ENCODE measurements at regions not wholly inside any gene's neighbourhood (a gene's known extent, or its start where the extent isn't known, plus 50 kb on each side); places are given as distances from the start of the nearest gene placed in this dataset.

GRCh38 chr5:144703776-144704175 lies 533.1 kb downstream of the KCTD16 start:
- TF ChIP-seq, protein P1, sequence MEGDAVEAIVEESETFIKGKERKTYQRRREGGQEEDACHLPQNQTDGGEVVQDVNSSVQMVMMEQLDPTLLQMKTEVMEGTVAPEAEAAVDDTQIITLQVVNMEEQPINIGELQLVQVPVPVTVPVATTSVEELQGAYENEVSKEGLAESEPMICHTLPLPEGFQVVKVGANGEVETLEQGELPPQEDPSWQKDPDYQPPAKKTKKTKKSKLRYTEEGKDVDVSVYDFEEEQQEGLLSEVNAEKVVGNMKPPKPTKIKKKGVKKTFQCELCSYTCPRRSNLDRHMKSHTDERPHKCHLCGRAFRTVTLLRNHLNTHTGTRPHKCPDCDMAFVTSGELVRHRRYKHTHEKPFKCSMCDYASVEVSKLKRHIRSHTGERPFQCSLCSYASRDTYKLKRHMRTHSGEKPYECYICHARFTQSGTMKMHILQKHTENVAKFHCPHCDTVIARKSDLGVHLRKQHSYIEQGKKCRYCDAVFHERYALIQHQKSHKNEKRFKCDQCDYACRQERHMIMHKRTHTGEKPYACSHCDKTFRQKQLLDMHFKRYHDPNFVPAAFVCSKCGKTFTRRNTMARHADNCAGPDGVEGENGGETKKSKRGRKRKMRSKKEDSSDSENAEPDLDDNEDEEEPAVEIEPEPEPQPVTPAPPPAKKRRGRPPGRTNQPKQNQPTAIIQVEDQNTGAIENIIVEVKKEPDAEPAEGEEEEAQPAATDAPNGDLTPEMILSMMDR (IDR thresholded peaks at IDR 0.05): no peak
- TF ChIP-seq POLR2AphosphoS5 (IDR thresholded peaks at IDR 0.05; ENCODE audit: insufficient read depth in 1 of 2, low read depth in 1 of 2) (no peak), POLR2A (IDR thresholded peaks at IDR 0.05) (no peak)

All from vagina (tissue), 2 donors.